ENCODE measurements at regions not wholly inside any gene's neighbourhood (a gene's known extent, or its start where the extent isn't known, plus 50 kb on each side); places are given as distances from the start of the nearest gene placed in this dataset.
"Not testable (repeated sequence)": the region's sequence is repeated elsewhere in the genome, so short reads cannot be mapped to it uniquely, and the experiment has no call there.

- not testable (repeated sequence) for TF ChIP-seq SALL2 (tag by site-specific recombination; IDR thresholded peaks at IDR 0.05; ENCODE audit: borderline replicate concordance); ZNF132 (tag by site-specific recombination; IDR thresholded peaks at IDR 0.05; ENCODE audit: borderline replicate concordance); ATF2 (tag by site-specific recombination; IDR thresholded peaks at IDR 0.05; ENCODE audit: low read depth); KLF16 (tag by site-specific recombination; IDR thresholded peaks at IDR 0.05); ZNF776 (tag by site-specific recombination; IDR thresholded peaks at IDR 0.05; ENCODE audit: borderline replicate concordance); CTCF (tag by site-specific recombination; IDR thresholded peaks at IDR 0.05)
These were observed 76.6 kb downstream of the KCNJ18 start for GRCh38 chr17:21768729-21769462.

Data from HEK293 (cell line).